ENCODE measurements at regions not wholly inside any gene's neighbourhood (a gene's known extent, or its start where the extent isn't known, plus 50 kb on each side); places are given as distances from the start of the nearest gene placed in this dataset.
"Not testable (repeated sequence)": the region's sequence is repeated elsewhere in the genome, so short reads cannot be mapped to it uniquely, and the experiment has no call there.

DNA sequence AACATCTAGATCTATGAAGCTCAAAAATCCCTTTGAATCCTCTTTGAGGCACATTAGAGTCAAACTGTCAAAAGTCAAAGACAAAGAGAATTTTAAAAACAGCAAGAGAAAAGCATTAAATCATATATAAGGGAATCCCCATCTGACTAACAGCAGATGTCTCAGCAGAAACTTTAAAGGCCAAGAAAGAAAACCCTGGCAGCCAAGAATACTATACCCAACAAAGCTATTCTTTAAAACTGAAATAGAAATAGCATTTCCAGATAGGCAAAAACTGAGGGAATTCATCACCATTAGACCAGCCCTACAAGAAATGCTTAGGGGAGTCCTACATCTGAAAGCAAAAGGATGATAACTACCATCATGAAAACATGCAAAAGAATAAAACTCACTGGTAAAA is 211.2 kb upstream of the PDZRN3 start:
- no peak overlapping the region for H3K4me3 ChIP-seq (ENCODE audit: low read depth, low read length)
- DNase-seq (ENCODE audit: low read depth) = no peak
- TF ChIP-seq, protein P1, sequence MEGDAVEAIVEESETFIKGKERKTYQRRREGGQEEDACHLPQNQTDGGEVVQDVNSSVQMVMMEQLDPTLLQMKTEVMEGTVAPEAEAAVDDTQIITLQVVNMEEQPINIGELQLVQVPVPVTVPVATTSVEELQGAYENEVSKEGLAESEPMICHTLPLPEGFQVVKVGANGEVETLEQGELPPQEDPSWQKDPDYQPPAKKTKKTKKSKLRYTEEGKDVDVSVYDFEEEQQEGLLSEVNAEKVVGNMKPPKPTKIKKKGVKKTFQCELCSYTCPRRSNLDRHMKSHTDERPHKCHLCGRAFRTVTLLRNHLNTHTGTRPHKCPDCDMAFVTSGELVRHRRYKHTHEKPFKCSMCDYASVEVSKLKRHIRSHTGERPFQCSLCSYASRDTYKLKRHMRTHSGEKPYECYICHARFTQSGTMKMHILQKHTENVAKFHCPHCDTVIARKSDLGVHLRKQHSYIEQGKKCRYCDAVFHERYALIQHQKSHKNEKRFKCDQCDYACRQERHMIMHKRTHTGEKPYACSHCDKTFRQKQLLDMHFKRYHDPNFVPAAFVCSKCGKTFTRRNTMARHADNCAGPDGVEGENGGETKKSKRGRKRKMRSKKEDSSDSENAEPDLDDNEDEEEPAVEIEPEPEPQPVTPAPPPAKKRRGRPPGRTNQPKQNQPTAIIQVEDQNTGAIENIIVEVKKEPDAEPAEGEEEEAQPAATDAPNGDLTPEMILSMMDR (IDR thresholded peaks at IDR 0.05; ENCODE audit: insufficient read depth, low read length) = no peak

DNA sequence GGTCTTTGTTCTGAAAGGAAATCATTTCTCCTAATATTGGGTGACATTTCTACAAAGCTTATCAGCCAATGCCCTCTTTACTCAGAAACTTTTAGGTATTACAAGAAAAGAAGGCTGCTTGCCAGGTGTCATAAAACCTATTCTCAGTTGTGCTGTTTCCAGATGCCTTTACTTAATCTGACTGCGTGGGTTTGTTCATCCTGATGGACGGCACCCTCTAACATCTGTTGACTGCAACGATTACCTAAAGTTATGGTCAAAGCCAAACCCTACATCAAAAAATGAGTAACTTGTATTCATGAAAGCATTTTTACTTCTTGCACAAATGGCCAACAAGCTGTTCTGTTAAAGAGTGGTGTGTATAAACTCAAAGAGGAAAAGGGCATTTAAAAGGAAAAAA is 207.7 kb upstream of the PDZRN3 start:
- no peak for DNase-seq (ENCODE audit: low read depth)
- H3K4me3 ChIP-seq (ENCODE audit: low read depth, low read length) = no peak overlapping the region
- TF ChIP-seq, protein P1 (IDR thresholded peaks at IDR 0.05; ENCODE audit: insufficient read depth, low read length) = no peak

DNA sequence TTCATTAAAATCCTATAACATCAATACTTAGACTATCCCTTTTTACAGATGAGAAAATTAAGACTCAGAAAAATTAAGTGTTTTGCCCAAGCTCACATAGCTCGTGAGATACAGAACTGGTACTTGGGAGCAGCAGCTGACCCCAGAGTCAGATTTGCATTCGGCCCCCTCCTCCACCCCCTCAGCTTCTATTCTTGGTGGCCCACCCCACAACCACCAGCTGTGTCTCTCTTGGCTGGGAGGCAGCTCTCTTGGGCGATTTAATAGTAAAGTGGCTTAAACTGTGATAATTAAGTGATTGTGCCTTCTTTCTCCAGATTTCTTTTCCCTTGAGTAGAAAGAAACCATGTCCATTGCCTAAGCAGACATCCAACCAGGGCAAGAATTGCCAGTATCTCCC is 203.6 kb upstream of the PDZRN3 start:
- TF ChIP-seq, protein P1 (IDR thresholded peaks at IDR 0.05; ENCODE audit: insufficient read depth, low read length) = no peak
- no peak for DNase-seq (ENCODE audit: low read depth)
- H3K4me3 ChIP-seq (ENCODE audit: low read depth, low read length) = no peak overlapping the region

DNA sequence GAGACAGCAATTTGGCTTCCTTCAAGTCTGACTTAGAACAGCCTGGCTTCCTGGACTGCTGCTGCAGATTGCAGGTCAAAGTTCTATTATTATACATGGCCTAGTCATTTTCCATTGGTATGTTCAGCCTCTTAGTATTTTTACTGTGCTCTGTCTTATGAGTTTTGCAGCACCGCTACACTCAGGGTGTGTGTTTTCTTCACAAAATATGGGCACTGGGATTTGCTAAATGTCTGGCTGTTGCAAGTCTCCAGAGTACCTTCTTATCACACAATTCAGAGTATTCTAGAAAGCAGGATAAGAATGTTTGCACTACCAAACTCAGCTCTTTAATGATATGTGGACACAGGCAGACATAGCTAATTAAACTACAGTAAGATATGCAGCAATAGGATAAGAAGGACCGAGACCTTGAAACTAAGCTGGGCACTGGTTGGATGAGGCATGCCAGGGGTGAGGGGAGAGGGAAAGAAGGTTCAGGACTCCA is 203.0 kb upstream of the PDZRN3 start:
- peak; percentile 51 for DNase-seq (ENCODE audit: low read depth)
- H3K4me3 ChIP-seq (ENCODE audit: low read depth, low read length) = no peak overlapping the region

DNA sequence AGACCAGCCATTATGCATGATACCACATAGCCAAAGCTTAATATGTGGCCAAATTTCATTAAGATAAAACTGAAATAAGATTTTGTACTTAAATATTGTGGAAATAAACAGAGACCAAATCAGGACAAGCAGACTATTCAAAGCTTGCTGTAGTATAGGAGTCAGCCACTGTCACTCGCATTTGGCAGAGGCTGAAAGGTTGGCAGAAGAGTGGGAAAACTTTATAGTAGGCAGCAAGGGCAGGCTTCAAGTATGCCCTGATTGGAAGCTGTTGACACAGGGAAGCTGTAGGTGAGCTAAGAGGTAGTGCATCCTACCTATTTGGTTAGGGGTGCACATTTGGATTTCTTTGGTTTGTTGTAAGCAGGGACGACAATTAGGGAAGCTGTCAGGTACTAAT is 202.5 kb upstream of the PDZRN3 start:
- H3K4me3 ChIP-seq (ENCODE audit: low read depth, low read length) = no peak overlapping the region
- TF ChIP-seq, protein P1 (IDR thresholded peaks at IDR 0.05; ENCODE audit: insufficient read depth, low read length) = no peak
- no peak for DNase-seq (ENCODE audit: low read depth)

More for the DNA sequence above, 203.0 kb upstream of the PDZRN3 start:
- TF ChIP-seq, protein P1 (IDR thresholded peaks at IDR 0.05; ENCODE audit: insufficient read depth, low read length) = no peak

DNA sequence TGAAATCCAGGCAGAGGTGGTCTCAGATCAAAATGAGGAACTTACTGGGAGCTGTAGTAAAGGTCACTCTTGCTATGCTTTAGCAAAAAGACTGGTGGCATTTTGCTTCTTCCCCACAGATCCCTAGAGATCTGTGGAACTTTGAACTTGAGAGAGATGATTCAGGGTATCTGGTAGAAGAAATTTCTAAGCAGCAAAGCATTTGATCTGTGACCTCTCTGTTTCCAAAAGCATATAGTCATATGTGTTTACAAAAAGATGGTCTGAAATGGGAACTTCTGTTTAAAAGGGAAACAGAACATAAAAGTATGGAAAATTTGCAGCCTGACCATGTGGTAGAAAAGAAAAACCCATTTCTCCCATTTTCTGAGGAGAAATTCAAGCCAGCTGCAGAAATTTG is 196.2 kb upstream of the PDZRN3 start:
- H3K4me3 ChIP-seq (ENCODE audit: low read depth, low read length); DNase-seq (ENCODE audit: low read depth): not testable (repeated sequence)

DNA sequence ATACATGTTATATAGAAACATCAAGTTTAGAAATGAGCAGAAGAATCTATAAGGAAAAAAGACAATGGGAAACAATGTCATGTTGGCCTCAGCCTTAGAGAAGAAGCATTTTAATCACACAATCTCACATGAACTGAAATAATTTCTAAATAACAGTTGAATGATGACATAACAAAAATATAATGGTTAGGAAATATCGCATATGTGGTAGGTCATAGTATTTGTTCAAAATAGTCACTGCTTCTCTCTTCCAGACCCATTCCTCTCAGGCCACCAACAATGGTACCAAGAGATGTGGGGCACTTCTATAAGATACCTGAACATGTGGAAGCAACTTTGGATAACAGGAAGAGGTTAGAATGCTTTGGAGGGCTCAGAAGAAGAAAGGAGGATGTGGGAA is 195.7 kb upstream of the PDZRN3 start:
- H3K4me3 ChIP-seq (ENCODE audit: low read depth, low read length) = no peak overlapping the region
- TF ChIP-seq, protein P1 (IDR thresholded peaks at IDR 0.05; ENCODE audit: insufficient read depth, low read length) = no peak
- DNase-seq (ENCODE audit: low read depth) = no peak
